Vagina (tissue), 2 donors: ENCODE measurements at regions not wholly inside any gene's neighbourhood (a gene's known extent, or its start where the extent isn't known, plus 50 kb on each side); places are given as distances from the start of the nearest gene placed in this dataset.

Source experiments
- CTCF ChIP-seq, 3 experiments: fragments of 450-650 bp in 2 of 3; fragments of 200-600 bp in 1 of 3; sonication (generic) in 1 of 3; IDR thresholded peaks; one replicate each; pipeline ENCODE4 v1.5.1; 2017 to 2019; ENCODE audit warnings: antibody characterized with exemption in 3 of 3, mild to moderate bottlenecking in 2 of 3, moderate library complexity in 2 of 3
- POLR2A ChIP-seq, 2 donors: fragments of 450-650 bp; IDR thresholded peaks; one replicate each; pipeline ENCODE4 v1.6.1; 2017; ENCODE audit warnings: antibody characterized with exemption in 2 of 2, mild to moderate bottlenecking in 2 of 2, moderate library complexity in 2 of 2

GRCh38 chr5:142446960-142447279 lies 122.1 kb upstream of the SPRY4 start:
- no peak for TF ChIP-seq CTCF (IDR thresholded peaks at IDR 0.05)
- no peak for TF ChIP-seq POLR2A (IDR thresholded peaks at IDR 0.05)
